B cell (primary cell): ENCODE measurements at regions not wholly inside any gene's neighbourhood (a gene's known extent, or its start where the extent isn't known, plus 50 kb on each side); places are given as distances from the start of the nearest gene placed in this dataset.

Experiments used
- EZH2 ChIP-seq: IDR thresholded peaks from 2 replicates; pipeline ENCODE4 v1.6.1; 2012; ENCODE audit warnings: borderline replicate concordance, low read depth, mild to moderate bottlenecking, moderate library complexity, low read length; ENCODE audit not compliant: insufficient read depth, poor library complexity, severe bottlenecking
- TF ChIP-seq, protein P1 (sequence below): fragments of 200-600 bp; IDR thresholded peaks from one replicate; pipeline ENCODE4 v1.8.0; 2022; ENCODE audit warnings: antibody characterized with exemption, mild to moderate bottlenecking

DNA sequence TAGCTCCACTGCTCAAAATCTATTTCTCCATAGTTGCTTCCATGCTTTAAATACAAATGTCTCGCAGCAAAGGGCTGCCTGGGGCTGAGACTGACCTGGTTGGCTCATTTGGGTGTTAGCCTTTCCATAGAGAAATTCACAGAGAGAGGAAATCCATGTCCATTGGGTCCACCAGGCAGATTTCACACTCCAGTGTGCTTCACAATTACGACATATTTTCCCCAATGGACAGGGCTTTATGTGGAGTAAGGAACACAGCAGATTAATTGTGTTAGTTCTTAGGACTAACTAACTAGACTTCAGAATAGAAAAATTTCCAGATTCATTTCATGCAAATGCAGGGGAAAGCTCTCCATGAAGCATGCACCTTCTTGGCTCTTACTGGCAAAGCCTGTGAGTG is 180.7 kb downstream of the FBXO15 start:
- TF ChIP-seq, protein P1, sequence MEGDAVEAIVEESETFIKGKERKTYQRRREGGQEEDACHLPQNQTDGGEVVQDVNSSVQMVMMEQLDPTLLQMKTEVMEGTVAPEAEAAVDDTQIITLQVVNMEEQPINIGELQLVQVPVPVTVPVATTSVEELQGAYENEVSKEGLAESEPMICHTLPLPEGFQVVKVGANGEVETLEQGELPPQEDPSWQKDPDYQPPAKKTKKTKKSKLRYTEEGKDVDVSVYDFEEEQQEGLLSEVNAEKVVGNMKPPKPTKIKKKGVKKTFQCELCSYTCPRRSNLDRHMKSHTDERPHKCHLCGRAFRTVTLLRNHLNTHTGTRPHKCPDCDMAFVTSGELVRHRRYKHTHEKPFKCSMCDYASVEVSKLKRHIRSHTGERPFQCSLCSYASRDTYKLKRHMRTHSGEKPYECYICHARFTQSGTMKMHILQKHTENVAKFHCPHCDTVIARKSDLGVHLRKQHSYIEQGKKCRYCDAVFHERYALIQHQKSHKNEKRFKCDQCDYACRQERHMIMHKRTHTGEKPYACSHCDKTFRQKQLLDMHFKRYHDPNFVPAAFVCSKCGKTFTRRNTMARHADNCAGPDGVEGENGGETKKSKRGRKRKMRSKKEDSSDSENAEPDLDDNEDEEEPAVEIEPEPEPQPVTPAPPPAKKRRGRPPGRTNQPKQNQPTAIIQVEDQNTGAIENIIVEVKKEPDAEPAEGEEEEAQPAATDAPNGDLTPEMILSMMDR: no peak
- TF ChIP-seq EZH2: no peak
